ENCODE measurements at regions not wholly inside any gene's neighbourhood (a gene's known extent, or its start where the extent isn't known, plus 50 kb on each side); places are given as distances from the start of the nearest gene placed in this dataset.

DNA sequence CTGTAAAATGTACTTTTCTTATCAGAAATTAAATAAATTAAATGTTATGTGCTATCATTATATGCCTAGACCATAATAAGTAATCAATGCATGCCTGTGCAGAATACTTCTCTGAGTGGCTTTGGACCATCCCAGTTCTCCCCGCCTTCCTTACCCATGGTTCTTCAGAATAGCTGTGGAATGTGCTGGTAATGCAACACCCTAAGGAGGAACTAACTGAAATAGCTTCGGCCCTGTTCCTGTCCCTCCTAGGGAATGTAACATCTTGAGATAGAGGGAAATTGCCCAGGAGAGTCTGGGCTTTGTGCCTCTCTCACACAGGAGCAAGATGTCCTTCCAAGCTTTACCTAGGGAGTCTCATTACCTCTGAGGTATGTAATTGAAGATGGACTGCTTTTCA, 693.6 kb upstream of the HS3ST1 start (continued):
- TF ChIP-seq ETS1 (IDR thresholded peaks at IDR 0.05) (no peak), STAT1 (IDR thresholded peaks at IDR 0.05; ENCODE audit: unreplicated experiment) (no peak)

GRCh38 chr4:12120968-12121367, 692.3 kb upstream of the HS3ST1 start:
- Histone ChIP-seq H3K36me3 (ENCODE audit: insufficient read depth) (no peaks in the 10 kb centered on the region), H3K4me2 (no peak overlapping the region), H3K4me3 (no peak overlapping the region), H3K4me1 (ENCODE audit: insufficient read depth) (no peaks in the 10 kb centered on the region), H2AFZ (no peak overlapping the region), H3K79me2 (replicated peaks; ENCODE audit: insufficient read depth) (no peaks in the 10 kb centered on the region), H3K27me3 (ENCODE audit: insufficient read depth) (no peaks in the 10 kb centered on the region), H3K27ac (ENCODE audit: low read depth) (no peak overlapping the region), H3K9me2 (ENCODE audit: insufficient read depth) (peaks cover 15% of the 10 kb centered on the region; the same call in 1 of the 2 replicates), H4K20me1 (replicated peaks; ENCODE audit: insufficient read depth) (no peaks in the 10 kb centered on the region), H3F3A (replicated peaks; ENCODE audit: low read depth) (no peaks in the 10 kb centered on the region)
- DNase-seq (ENCODE audit: low spot score), result no peak
- peaks cover 26% of the 10 kb centered on the region for H3K9me3 Mint-ChIP-seq
- ATAC-seq, result no peak
- H3K4me3 Mint-ChIP-seq, result no peak overlapping the region
- peaks cover 2% of the 10 kb centered on the region for H3K27me3 Mint-ChIP-seq (ENCODE audit: insufficient read depth, low read depth, poor library complexity)
- no peaks in the 10 kb centered on the region for H3K4me1 Mint-ChIP-seq
- H3K27ac Mint-ChIP-seq, result no peak overlapping the region
- peaks cover 8% of the 10 kb centered on the region; the same call in 2 of the 3 replicates for H3K36me3 Mint-ChIP-seq (ENCODE audit: low read depth)
- no peak for TF ChIP-seq EZH2phosphoT487 (IDR thresholded peaks at IDR 0.05; ENCODE audit: unreplicated experiment)
- TF ChIP-seq, protein P1, sequence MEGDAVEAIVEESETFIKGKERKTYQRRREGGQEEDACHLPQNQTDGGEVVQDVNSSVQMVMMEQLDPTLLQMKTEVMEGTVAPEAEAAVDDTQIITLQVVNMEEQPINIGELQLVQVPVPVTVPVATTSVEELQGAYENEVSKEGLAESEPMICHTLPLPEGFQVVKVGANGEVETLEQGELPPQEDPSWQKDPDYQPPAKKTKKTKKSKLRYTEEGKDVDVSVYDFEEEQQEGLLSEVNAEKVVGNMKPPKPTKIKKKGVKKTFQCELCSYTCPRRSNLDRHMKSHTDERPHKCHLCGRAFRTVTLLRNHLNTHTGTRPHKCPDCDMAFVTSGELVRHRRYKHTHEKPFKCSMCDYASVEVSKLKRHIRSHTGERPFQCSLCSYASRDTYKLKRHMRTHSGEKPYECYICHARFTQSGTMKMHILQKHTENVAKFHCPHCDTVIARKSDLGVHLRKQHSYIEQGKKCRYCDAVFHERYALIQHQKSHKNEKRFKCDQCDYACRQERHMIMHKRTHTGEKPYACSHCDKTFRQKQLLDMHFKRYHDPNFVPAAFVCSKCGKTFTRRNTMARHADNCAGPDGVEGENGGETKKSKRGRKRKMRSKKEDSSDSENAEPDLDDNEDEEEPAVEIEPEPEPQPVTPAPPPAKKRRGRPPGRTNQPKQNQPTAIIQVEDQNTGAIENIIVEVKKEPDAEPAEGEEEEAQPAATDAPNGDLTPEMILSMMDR (conservative IDR thresholded peaks at IDR 0.05; ENCODE audit: low read depth in 2 of 2), result no peak
- TF ChIP-seq, protein P2, sequence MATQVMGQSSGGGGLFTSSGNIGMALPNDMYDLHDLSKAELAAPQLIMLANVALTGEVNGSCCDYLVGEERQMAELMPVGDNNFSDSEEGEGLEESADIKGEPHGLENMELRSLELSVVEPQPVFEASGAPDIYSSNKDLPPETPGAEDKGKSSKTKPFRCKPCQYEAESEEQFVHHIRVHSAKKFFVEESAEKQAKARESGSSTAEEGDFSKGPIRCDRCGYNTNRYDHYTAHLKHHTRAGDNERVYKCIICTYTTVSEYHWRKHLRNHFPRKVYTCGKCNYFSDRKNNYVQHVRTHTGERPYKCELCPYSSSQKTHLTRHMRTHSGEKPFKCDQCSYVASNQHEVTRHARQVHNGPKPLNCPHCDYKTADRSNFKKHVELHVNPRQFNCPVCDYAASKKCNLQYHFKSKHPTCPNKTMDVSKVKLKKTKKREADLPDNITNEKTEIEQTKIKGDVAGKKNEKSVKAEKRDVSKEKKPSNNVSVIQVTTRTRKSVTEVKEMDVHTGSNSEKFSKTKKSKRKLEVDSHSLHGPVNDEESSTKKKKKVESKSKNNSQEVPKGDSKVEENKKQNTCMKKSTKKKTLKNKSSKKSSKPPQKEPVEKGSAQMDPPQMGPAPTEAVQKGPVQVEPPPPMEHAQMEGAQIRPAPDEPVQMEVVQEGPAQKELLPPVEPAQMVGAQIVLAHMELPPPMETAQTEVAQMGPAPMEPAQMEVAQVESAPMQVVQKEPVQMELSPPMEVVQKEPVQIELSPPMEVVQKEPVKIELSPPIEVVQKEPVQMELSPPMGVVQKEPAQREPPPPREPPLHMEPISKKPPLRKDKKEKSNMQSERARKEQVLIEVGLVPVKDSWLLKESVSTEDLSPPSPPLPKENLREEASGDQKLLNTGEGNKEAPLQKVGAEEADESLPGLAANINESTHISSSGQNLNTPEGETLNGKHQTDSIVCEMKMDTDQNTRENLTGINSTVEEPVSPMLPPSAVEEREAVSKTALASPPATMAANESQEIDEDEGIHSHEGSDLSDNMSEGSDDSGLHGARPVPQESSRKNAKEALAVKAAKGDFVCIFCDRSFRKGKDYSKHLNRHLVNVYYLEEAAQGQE (IDR thresholded peaks at IDR 0.05; ENCODE audit: unreplicated experiment), result no peak
- TF ChIP-seq ZNF331 (CRISPR knock-in tag; IDR thresholded peaks at IDR 0.05; ENCODE audit: low read depth), result no peak
- no peak for TF ChIP-seq EZH2 (IDR thresholded peaks at IDR 0.05; ENCODE audit: low read depth, unreplicated experiment)
- TF ChIP-seq, protein P3, sequence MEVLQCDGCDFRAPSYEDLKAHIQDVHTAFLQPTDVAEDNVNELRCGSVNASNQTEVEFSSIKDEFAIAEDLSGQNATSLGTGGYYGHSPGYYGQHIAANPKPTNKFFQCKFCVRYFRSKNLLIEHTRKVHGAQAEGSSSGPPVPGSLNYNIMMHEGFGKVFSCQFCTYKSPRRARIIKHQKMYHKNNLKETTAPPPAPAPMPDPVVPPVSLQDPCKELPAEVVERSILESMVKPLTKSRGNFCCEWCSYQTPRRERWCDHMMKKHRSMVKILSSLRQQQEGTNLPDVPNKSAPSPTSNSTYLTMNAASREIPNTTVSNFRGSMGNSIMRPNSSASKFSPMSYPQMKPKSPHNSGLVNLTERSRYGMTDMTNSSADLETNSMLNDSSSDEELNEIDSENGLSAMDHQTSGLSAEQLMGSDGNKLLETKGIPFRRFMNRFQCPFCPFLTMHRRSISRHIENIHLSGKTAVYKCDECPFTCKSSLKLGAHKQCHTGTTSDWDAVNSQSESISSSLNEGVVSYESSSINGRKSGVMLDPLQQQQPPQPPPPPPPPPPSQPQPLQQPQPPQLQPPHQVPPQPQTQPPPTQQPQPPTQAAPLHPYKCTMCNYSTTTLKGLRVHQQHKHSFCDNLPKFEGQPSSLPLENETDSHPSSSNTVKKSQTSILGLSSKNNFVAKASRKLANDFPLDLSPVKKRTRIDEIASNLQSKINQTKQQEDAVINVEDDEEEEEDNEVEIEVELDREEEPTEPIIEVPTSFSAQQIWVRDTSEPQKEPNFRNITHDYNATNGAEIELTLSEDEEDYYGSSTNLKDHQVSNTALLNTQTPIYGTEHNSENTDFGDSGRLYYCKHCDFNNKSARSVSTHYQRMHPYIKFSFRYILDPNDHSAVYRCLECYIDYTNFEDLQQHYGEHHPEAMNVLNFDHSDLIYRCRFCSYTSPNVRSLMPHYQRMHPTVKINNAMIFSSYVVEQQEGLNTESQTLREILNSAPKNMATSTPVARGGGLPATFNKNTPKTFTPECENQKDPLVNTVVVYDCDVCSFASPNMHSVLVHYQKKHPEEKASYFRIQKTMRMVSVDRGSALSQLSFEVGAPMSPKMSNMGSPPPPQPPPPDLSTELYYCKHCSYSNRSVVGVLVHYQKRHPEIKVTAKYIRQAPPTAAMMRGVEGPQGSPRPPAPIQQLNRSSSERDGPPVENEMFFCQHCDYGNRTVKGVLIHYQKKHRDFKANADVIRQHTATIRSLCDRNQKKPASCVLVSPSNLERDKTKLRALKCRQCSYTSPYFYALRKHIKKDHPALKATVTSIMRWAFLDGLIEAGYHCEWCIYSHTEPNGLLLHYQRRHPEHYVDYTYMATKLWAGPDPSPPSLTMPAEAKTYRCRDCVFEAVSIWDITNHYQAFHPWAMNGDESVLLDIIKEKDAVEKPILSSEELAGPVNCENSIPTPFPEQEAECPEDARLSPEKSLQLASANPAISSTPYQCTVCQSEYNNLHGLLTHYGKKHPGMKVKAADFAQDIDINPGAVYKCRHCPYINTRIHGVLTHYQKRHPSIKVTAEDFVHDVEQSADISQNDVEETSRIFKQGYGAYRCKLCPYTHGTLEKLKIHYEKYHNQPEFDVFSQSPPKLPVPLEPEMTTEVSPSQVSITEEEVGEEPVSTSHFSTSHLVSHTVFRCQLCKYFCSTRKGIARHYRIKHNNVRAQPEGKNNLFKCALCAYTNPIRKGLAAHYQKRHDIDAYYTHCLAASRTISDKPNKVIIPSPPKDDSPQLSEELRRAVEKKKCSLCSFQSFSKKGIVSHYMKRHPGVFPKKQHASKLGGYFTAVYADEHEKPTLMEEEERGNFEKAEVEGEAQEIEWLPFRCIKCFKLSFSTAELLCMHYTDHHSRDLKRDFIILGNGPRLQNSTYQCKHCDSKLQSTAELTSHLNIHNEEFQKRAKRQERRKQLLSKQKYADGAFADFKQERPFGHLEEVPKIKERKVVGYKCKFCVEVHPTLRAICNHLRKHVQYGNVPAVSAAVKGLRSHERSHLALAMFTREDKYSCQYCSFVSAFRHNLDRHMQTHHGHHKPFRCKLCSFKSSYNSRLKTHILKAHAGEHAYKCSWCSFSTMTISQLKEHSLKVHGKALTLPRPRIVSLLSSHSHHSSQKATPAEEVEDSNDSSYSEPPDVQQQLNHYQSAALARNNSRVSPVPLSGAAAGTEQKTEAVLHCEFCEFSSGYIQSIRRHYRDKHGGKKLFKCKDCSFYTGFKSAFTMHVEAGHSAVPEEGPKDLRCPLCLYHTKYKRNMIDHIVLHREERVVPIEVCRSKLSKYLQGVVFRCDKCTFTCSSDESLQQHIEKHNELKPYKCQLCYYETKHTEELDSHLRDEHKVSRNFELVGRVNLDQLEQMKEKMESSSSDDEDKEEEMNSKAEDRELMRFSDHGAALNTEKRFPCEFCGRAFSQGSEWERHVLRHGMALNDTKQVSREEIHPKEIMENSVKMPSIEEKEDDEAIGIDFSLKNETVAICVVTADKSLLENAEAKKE (CRISPR knock-in tag; IDR thresholded peaks at IDR 0.05), result no peak
- no peak for TF ChIP-seq STAT1 (IDR thresholded peaks at IDR 0.05; ENCODE audit: unreplicated experiment)
- TF ChIP-seq NANOG (IDR thresholded peaks at IDR 0.05; ENCODE audit: borderline replicate concordance), result no peak
- TF ChIP-seq ZNF114 (CRISPR knock-in tag; IDR thresholded peaks at IDR 0.05), result no peak
- TF ChIP-seq CREB1 (CRISPR knock-in tag; IDR thresholded peaks at IDR 0.05; ENCODE audit: low read depth), result no peak
- TF ChIP-seq ETS1 (IDR thresholded peaks at IDR 0.05), result no peak
- TF ChIP-seq POLR2AphosphoS5 (IDR thresholded peaks at IDR 0.05; ENCODE audit: low read depth), result no peak
